Neural progenitor cell (in vitro differentiated cells): ENCODE measurements at regions not wholly inside any gene's neighbourhood (a gene's known extent, or its start where the extent isn't known, plus 50 kb on each side); places are given as distances from the start of the nearest gene placed in this dataset.

ENCODE experiments used
- CTCF ChIP-seq: fragments of 200-600 bp; sonication (generic); IDR thresholded peaks from 2 replicates; pipeline ENCODE4 v1.5.1; 2017; ENCODE audit warnings: antibody characterized with exemption, mild to moderate bottlenecking
- EZH2 ChIP-seq: fragments of 200-600 bp; sonication (generic); IDR thresholded peaks from 2 replicates; pipeline ENCODE4 v1.6.1; 2017; ENCODE audit warnings: antibody characterized with exemption, mild to moderate bottlenecking, moderate library complexity
- EZH2phosphoT487 ChIP-seq: fragments of 200-600 bp; sonication (generic); IDR thresholded peaks from 2 replicates; pipeline ENCODE4 v1.6.1; 2017; ENCODE audit warnings: antibody characterized with exemption

- TF ChIP-seq CTCF (no peak), EZH2phosphoT487 (no peak), EZH2 (no peak)
Measured at GRCh38 chr2:53378791-53379190, 388.8 kb upstream of the CHAC2 start.
